HFFc6 (cell line): ENCODE measurements at regions not wholly inside any gene's neighbourhood (a gene's known extent, or its start where the extent isn't known, plus 50 kb on each side); places are given as distances from the start of the nearest gene placed in this dataset.

ENCODE experiments used
- DNase-seq: peaks from one replicate; pipeline ENCODE4 v3.0.0-alpha.2; 2018
- H3K27ac Mint-ChIP-seq: 2 replicates; pipeline ENCODE4 v1.8.0; 2020; ENCODE audit warnings: mild to moderate bottlenecking, mixed read lengths
- H3K27me3 Mint-ChIP-seq: 2 replicates; pipeline ENCODE4 v1.8.0; 2021; ENCODE audit warnings: mild to moderate bottlenecking, moderate library complexity, mixed read lengths; ENCODE audit not compliant: insufficient read depth
- H3K36me3 Mint-ChIP-seq: 2 replicates; pipeline ENCODE4 v1.8.0; 2021; ENCODE audit warnings: low read depth, mixed read lengths
- H3K4me1 Mint-ChIP-seq: 2 replicates; pipeline ENCODE4 v1.8.0; 2020; ENCODE audit warnings: low read depth, mixed read lengths
- H3K4me3 Mint-ChIP-seq: 2 replicates; pipeline ENCODE4 v1.8.0; 2020; ENCODE audit warnings: mild to moderate bottlenecking, moderate library complexity, mixed read lengths
- H3K9me3 Mint-ChIP-seq: 2 replicates; pipeline ENCODE4 v1.8.0; 2020; ENCODE audit warnings: mild to moderate bottlenecking, mixed read lengths
- CTCF ChIP-seq: fragments of 200-600 bp; sonication (generic); IDR thresholded peaks from 2 replicates; pipeline ENCODE4 v1.5.0; 2021; ENCODE audit warnings: antibody characterized with exemption, mild to moderate bottlenecking

- DNase-seq = no peak
- no peak for TF ChIP-seq CTCF
- Mint-ChIP-seq H3K9me3 (peaks cover 40% of the 10 kb centered on the region), H3K36me3 (0 out of 2 replicates have a peak, but pooled peaks cover 3% of the 10 kb centered on the region), H3K27me3 (no peaks in the 10 kb centered on the region; the same call in 1 of the 2 replicates), H3K4me1 (no peaks in the 10 kb centered on the region), H3K4me3 (no peak overlapping the region), H3K27ac (no peak overlapping the region)
Measured at GRCh38 chr11:91560434-91560833, 664.2 kb upstream of the FAT3 start.

- H3K9me3 Mint-ChIP-seq = peaks cover 54% of the 10 kb centered on the region
- no peaks in the 10 kb centered on the region for H3K4me1 Mint-ChIP-seq
- no peaks in the 10 kb centered on the region; the same call in 1 of the 2 replicates for H3K27me3 Mint-ChIP-seq
- no peak overlapping the region for H3K27ac Mint-ChIP-seq
- no peak for TF ChIP-seq CTCF
- H3K36me3 Mint-ChIP-seq = 0 out of 2 replicates have a peak, but pooled peaks cover 5% of the 10 kb centered on the region
- no peak overlapping the region for H3K4me3 Mint-ChIP-seq
- DNase-seq = no peak
Measured at GRCh38 chr11:91538065-91538464, 686.6 kb upstream of the FAT3 start.

DNA sequence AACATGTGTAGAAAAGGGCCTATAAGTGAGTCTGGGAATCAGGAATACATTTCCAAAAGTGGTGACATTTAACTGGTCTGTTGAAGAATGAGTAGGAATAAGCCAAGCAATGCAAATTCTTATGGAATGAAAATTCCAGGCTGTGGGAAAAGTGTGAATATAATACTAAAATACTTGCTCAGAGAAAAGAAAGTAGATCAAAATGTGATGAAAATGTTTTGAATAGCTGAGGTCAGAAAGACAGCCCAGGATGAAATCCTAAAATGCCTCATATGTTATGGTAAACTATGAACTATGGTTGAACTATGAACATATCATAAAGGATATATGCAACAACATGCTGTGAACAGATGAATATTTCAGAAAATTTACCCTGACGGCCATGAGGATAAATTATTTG is 688.3 kb upstream of the FAT3 start:
- peaks cover 59% of the 10 kb centered on the region for H3K9me3 Mint-ChIP-seq
- no peak overlapping the region for H3K27ac Mint-ChIP-seq
- no peak for TF ChIP-seq CTCF
- H3K36me3 Mint-ChIP-seq = 0 out of 2 replicates have a peak, but pooled peaks cover 5% of the 10 kb centered on the region
- no peaks in the 10 kb centered on the region for H3K4me1 Mint-ChIP-seq
- no peaks in the 10 kb centered on the region; the same call in 1 of the 2 replicates for H3K27me3 Mint-ChIP-seq
- H3K4me3 Mint-ChIP-seq = no peak overlapping the region
- no peak for DNase-seq

- no peak for TF ChIP-seq CTCF
- Mint-ChIP-seq H3K27me3 (no peaks in the 10 kb centered on the region), H3K4me3 (no peak overlapping the region), H3K27ac (no peak overlapping the region), H3K4me1 (no peaks in the 10 kb centered on the region), H3K36me3 (no peaks in the 10 kb centered on the region), H3K9me3 (peaks cover 53% of the 10 kb centered on the region)
- DNase-seq = no peak
Measured at GRCh38 chr11:91528965-91529364, 695.7 kb upstream of the FAT3 start.

- H3K36me3 Mint-ChIP-seq = no peaks in the 10 kb centered on the region
- DNase-seq = no peak
- no peaks in the 10 kb centered on the region for H3K27me3 Mint-ChIP-seq
- H3K4me1 Mint-ChIP-seq = no peaks in the 10 kb centered on the region
- H3K9me3 Mint-ChIP-seq = peaks cover 48% of the 10 kb centered on the region
- no peak overlapping the region for H3K4me3 Mint-ChIP-seq
- no peak overlapping the region for H3K27ac Mint-ChIP-seq
- no peak for TF ChIP-seq CTCF
Measured at GRCh38 chr11:91527380-91528030, 697.1 kb upstream of the FAT3 start.
